Spleen (tissue), 11 donors: ENCODE measurements at regions not wholly inside any gene's neighbourhood (a gene's known extent, or its start where the extent isn't known, plus 50 kb on each side); places are given as distances from the start of the nearest gene placed in this dataset.

Experiments used
- DNase-seq: peaks from one replicate; pipeline ENCODE4 v3.0.0-alpha.2; 2020
- H3K27ac ChIP-seq, 8 donors: fragments of 200-600 bp; sonication (generic) in 7 of 8; 1 replicate in 4 of 8; 2 replicates in 4 of 8; pipeline versions ENCODE4 v1.5.0 to v1.8.0; 2016 to 2021; ENCODE audit warnings: inconsistent platforms in 4 of 8, mild to moderate bottlenecking in 4 of 8, moderate library complexity in 1 of 8
- H3K27me3 ChIP-seq, 7 donors: fragments of 200-600 bp; sonication (generic) in 6 of 7; replicated peaks in 1 of 7; 1 replicate in 4 of 7; 2 replicates in 3 of 7; pipeline versions ENCODE4 v1.5.0 to v1.8.0; 2016 to 2021; ENCODE audit warnings: inconsistent platforms in 3 of 7, mild to moderate bottlenecking in 1 of 7
- H3K36me3 ChIP-seq, 6 donors: fragments of 200-600 bp; sonication (generic) in 5 of 6; 1 replicate in 4 of 6; 2 replicates in 2 of 6; pipeline versions ENCODE4 v1.5.0 to v1.8.0; 2016 to 2021; ENCODE audit warnings: inconsistent platforms in 2 of 6
- H3K4me1 ChIP-seq, 6 donors: fragments of 200-600 bp; sonication (generic) in 5 of 6; 1 replicate in 3 of 6; 2 replicates in 3 of 6; pipeline versions ENCODE4 v1.5.0 to v1.8.0; 2016 to 2021; ENCODE audit warnings: inconsistent platforms in 3 of 6
- H3K4me3 ChIP-seq, 8 donors: fragments of 200-600 bp; sonication (generic) in 7 of 8; 1 replicate in 4 of 8; 2 replicates in 4 of 8; pipeline versions ENCODE4 v1.5.0 to v1.8.0; 2016 to 2021; ENCODE audit warnings: inconsistent platforms in 4 of 8, mild to moderate bottlenecking in 4 of 8, moderate library complexity in 2 of 8
- H3K9me3 ChIP-seq, 8 donors: fragments of 200-600 bp; sonication (generic) in 7 of 8; 1 replicate in 4 of 8; 2 replicates in 4 of 8; pipeline versions ENCODE4 v1.5.0 to v1.8.0; 2016 to 2021; ENCODE audit warnings: inconsistent platforms in 4 of 8
- CTCF ChIP-seq, 11 experiments: fragments of 200-600 bp in 7 of 11; fragments of 450-650 bp in 4 of 11; sonication (generic) in 4 of 11; IDR thresholded peaks in 8 of 11; conservative IDR thresholded peaks in 3 of 11; 1 replicate in 7 of 11; 2 replicates in 4 of 11; pipeline versions ENCODE4 v1.4.0 to v1.8.0; 2016 to 2021; ENCODE audit warnings: antibody characterized with exemption in 11 of 11, inconsistent platforms in 4 of 11, mild to moderate bottlenecking in 1 of 11
- POLR2A ChIP-seq, 3 donors: fragments of 450-650 bp; IDR thresholded peaks; one replicate each; pipeline ENCODE4 v1.5.1; 2017; ENCODE audit warnings: antibody characterized with exemption in 3 of 3, mild to moderate bottlenecking in 1 of 3
- POLR2AphosphoS5 ChIP-seq, 3 donors: sonication (generic); formaldehyde crosslinking; IDR thresholded peaks; one replicate each; pipeline ENCODE4 v1.5.1; 2017; ENCODE audit warnings: antibody characterized with exemption in 3 of 3
- WGBS, 5 donors: extraction: QIAGEN DNeasy Blood & Tissue Kit in 3 of 5; methylation state at CpG; one replicate each; pipeline versions ENCODE4 v1.1.5 to v1.1.7; 2013 to 2018; 5-methylcytosine and 5-hydroxymethylcytosine counted together
- intact Hi-C: fragments of 100-400 bp; cut with DNase I; formaldehyde crosslinking; loops from one replicate; pipeline ENCODE4 v1.15.0; 2023; ENCODE audit warnings: low total_unique reads
- donor health status: healthy with polysubstance abuse.
- donor health status: DM: no; HTN: no; CAD: no; lungs with moderate emphysema.
- donor health status: DM: no; HTN: no; CAD: no.
- donor health status: Bipolar disorder and iron deficiency.
- donor health status: healthy.
- donor health status: DM: no; HTN: no; CAD: no.
- donor health status: DM: yes; HTN: yes; CAD: no.

GRCh38 chr16:62664566-62664965 lies 628.3 kb upstream of the CDH8 start:
- H3K4me1 ChIP-seq, result no peaks in the 10 kb centered on the region
- H3K27ac ChIP-seq, result no peak overlapping the region
- no peak for DNase-seq
- H3K27me3 ChIP-seq, result no peaks in the 10 kb centered on the region
- no peak for TF ChIP-seq CTCF (IDR thresholded peaks at IDR 0.05 in 8 of 11, conservative IDR thresholded peaks at IDR 0.05 in 3 of 11)
- no peak for TF ChIP-seq POLR2A (IDR thresholded peaks at IDR 0.05)
- no peak for TF ChIP-seq POLR2AphosphoS5 (IDR thresholded peaks at IDR 0.05)
- peaks cover 0 to 40% (median 19%) of the 10 kb centered on the region in 8 donors for H3K9me3 ChIP-seq
- no peaks in the 10 kb centered on the region for H3K36me3 ChIP-seq
- 79 to 88% (median 85%) methylated on average over 3 of the region's 3 CpGs for WGBS, 5 donors
- intact Hi-C loops, result no loop called here
- H3K4me3 ChIP-seq, result no peak overlapping the region

- Histone ChIP-seq H3K4me3 (no peak overlapping the region), H3K9me3 (peaks cover 0 to 29% (median 9%) of the 10 kb centered on the region in 8 donors), H3K4me1 (no peaks in the 10 kb centered on the region), H3K27me3 (no peaks in the 10 kb centered on the region), H3K27ac (no peak overlapping the region), H3K36me3 (no peaks in the 10 kb centered on the region)
- no peak for DNase-seq
- no peak for TF ChIP-seq POLR2A (IDR thresholded peaks at IDR 0.05)
- no peak for TF ChIP-seq POLR2AphosphoS5 (IDR thresholded peaks at IDR 0.05)
- TF ChIP-seq CTCF (IDR thresholded peaks at IDR 0.05 in 8 of 11, conservative IDR thresholded peaks at IDR 0.05 in 3 of 11), result no peak
- intact Hi-C loops, result no loop called here
Observed at GRCh38 chr16:62661435-62661834, 625.2 kb upstream of the CDH8 start.

GRCh38 chr16:62657116-62657515 lies 620.9 kb upstream of the CDH8 start:
- no peaks in the 10 kb centered on the region for H3K4me1 ChIP-seq
- DNase-seq, result no peak
- H3K9me3 ChIP-seq, result peaks cover 0 to 17% (median 5%) of the 10 kb centered on the region in 8 donors
- no peaks in the 10 kb centered on the region for H3K36me3 ChIP-seq
- no peak overlapping the region for H3K4me3 ChIP-seq
- intact Hi-C loops, result no loop called here
- no peaks in the 10 kb centered on the region for H3K27me3 ChIP-seq
- no peak overlapping the region for H3K27ac ChIP-seq
- TF ChIP-seq POLR2AphosphoS5 (IDR thresholded peaks at IDR 0.05), result no peak
- no peak for TF ChIP-seq POLR2A (IDR thresholded peaks at IDR 0.05)
- TF ChIP-seq CTCF (IDR thresholded peaks at IDR 0.05 in 8 of 11, conservative IDR thresholded peaks at IDR 0.05 in 3 of 11), result no peak

- intact Hi-C loops, result no loop called here
- 53 to 77% (median 61%) methylated on average over 3 of the region's 3 CpGs for WGBS, 5 donors
- DNase-seq, result no peak
Observed at GRCh38 chr16:62652441-62653120, 616.3 kb upstream of the CDH8 start.

More at GRCh38 chr16:62652441-62653120, 616.3 kb upstream of the CDH8 start:
- H3K9me3 ChIP-seq, result peaks cover 0 to 35% (median 15%) of the 10 kb centered on the region in 8 donors
- TF ChIP-seq POLR2A (IDR thresholded peaks at IDR 0.05) (no peak), POLR2AphosphoS5 (IDR thresholded peaks at IDR 0.05) (no peak), CTCF (IDR thresholded peaks at IDR 0.05 in 8 of 11, conservative IDR thresholded peaks at IDR 0.05 in 3 of 11) (no peak)
- H3K4me3 ChIP-seq, result no peak overlapping the region
- no peaks in the 10 kb centered on the region for H3K27me3 ChIP-seq
- H3K36me3 ChIP-seq, result no peaks in the 10 kb centered on the region
- H3K4me1 ChIP-seq, result no peaks in the 10 kb centered on the region
- H3K27ac ChIP-seq, result no peak overlapping the region
